Esophagus squamous epithelium (tissue), 4 donors: ENCODE measurements at regions not wholly inside any gene's neighbourhood (a gene's known extent, or its start where the extent isn't known, plus 50 kb on each side); places are given as distances from the start of the nearest gene placed in this dataset.

Experiments
- POLR2A ChIP-seq, 4 donors: fragments of 450-650 bp; IDR thresholded peaks; one replicate each; pipeline ENCODE4 v1.6.1; 2017; ENCODE audit warnings: antibody characterized with exemption in 4 of 4, mild to moderate bottlenecking in 4 of 4, moderate library complexity in 3 of 4
- TF ChIP-seq, protein P1 (sequence below), 6 experiments: fragments of 450-650 bp in 4 of 6; fragments of 200-600 bp in 2 of 6; sonication (generic) in 2 of 6; IDR thresholded peaks; one replicate each; pipeline ENCODE4 v1.5.1; 2016 to 2019; ENCODE audit warnings: antibody characterized with exemption in 6 of 6, mild to moderate bottlenecking in 4 of 6, moderate library complexity in 4 of 6

DNA sequence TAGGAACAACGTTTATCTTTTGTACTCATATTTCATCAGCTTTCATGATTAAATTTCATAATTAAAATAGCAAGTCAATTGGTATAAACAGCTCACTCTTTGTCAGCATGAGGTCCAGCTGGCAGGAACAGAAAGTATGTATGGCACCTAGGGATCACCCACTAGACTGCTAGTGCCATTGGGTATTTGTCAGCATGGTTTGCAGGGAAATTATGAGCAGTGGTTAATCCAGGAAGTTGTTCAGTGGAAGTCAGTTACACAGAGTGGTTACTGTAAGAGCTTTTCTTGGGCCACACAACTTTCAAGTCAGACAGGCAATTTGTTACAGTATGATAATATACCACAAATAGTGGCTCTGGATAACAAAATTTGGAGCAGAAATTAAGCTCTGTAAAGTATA, 340.3 kb upstream of the RGS6 start:
- TF ChIP-seq, protein P1, sequence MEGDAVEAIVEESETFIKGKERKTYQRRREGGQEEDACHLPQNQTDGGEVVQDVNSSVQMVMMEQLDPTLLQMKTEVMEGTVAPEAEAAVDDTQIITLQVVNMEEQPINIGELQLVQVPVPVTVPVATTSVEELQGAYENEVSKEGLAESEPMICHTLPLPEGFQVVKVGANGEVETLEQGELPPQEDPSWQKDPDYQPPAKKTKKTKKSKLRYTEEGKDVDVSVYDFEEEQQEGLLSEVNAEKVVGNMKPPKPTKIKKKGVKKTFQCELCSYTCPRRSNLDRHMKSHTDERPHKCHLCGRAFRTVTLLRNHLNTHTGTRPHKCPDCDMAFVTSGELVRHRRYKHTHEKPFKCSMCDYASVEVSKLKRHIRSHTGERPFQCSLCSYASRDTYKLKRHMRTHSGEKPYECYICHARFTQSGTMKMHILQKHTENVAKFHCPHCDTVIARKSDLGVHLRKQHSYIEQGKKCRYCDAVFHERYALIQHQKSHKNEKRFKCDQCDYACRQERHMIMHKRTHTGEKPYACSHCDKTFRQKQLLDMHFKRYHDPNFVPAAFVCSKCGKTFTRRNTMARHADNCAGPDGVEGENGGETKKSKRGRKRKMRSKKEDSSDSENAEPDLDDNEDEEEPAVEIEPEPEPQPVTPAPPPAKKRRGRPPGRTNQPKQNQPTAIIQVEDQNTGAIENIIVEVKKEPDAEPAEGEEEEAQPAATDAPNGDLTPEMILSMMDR (IDR thresholded peaks at IDR 0.05): no peak
- TF ChIP-seq POLR2A (IDR thresholded peaks at IDR 0.05): no peak
